HCT116 (cell line): ENCODE measurements at regions not wholly inside any gene's neighbourhood (a gene's known extent, or its start where the extent isn't known, plus 50 kb on each side); places are given as distances from the start of the nearest gene placed in this dataset.

Experiments
- CTCF ChIP-seq, 3 experiments: fragments of 200-600 bp in 1 of 3; sonication (generic) in 1 of 3; IDR thresholded peaks in 2 of 3; conservative IDR thresholded peaks in 1 of 3; 2 replicates each; pipeline ENCODE4 v1.5.1; 2012 to 2017; ENCODE audit warnings: low read depth in 2 of 3, low read length in 2 of 3, antibody characterized with exemption in 1 of 3, borderline replicate concordance in 1 of 3, control low read depth in 1 of 3, mild to moderate bottlenecking in 1 of 3, mixed read lengths in 1 of 3, mixed run types in 1 of 3, moderate library complexity in 1 of 3; ENCODE audit not compliant: insufficient read depth in 1 of 3
- EGR1 ChIP-seq: IDR thresholded peaks from 2 replicates; pipeline ENCODE4 v1.6.1; 2012; ENCODE audit warnings: low read depth
- EZH2 ChIP-seq: fragments of 200-600 bp; sonication (generic); IDR thresholded peaks from 2 replicates; pipeline ENCODE4 v1.6.1; 2017; ENCODE audit warnings: antibody characterized with exemption, mixed run types
- EZH2phosphoT487 ChIP-seq: fragments of 200-600 bp; IDR thresholded peaks from 2 replicates; pipeline ENCODE4 v1.6.1; 2018; ENCODE audit warnings: antibody characterized with exemption, borderline replicate concordance
- FOSL1 ChIP-seq: IDR thresholded peaks from 2 replicates; pipeline ENCODE4 v1.6.1; 2012; ENCODE audit warnings: low read depth
- MAX ChIP-seq: IDR thresholded peaks from 2 replicates; pipeline ENCODE4 v1.6.1; 2012
- POLR2A ChIP-seq: IDR thresholded peaks from 2 replicates; pipeline ENCODE4 v1.7.0; 2011; ENCODE audit warnings: borderline replicate concordance; ENCODE audit not compliant: insufficient read depth, insufficient read length; ENCODE audit errors: extremely low read depth
- POLR2AphosphoS5 ChIP-seq: IDR thresholded peaks from 2 replicates; pipeline ENCODE4 v1.6.1; 2011; ENCODE audit warnings: mild to moderate bottlenecking, low read depth, low read length, moderate library complexity
- REST ChIP-seq: IDR thresholded peaks from 2 replicates; pipeline ENCODE4 v1.6.1; 2012; ENCODE audit warnings: low read depth
- ZBTB33 ChIP-seq: IDR thresholded peaks from 2 replicates; pipeline ENCODE4 v1.6.1; 2011; ENCODE audit warnings: mild to moderate bottlenecking, low read length, moderate library complexity; ENCODE audit not compliant: insufficient replicate concordance; ENCODE audit errors: extremely low read depth
- ZNF274 ChIP-seq: fragments of 200-500 bp; sonication (Bioruptor generic); IDR thresholded peaks from 2 replicates; pipeline ENCODE4 v1.6.1; 2014; ENCODE audit warnings: mild to moderate bottlenecking, low read depth, low read length, inconsistent platforms

GRCh38 chr18:56291294-56291693 is 347.1 kb downstream of the TXNL1 start:
- no peak for TF ChIP-seq EGR1
- TF ChIP-seq ZNF274: no peak
- TF ChIP-seq MAX: no peak
- no peak for TF ChIP-seq POLR2A
- no peak for TF ChIP-seq EZH2phosphoT487
- TF ChIP-seq CTCF (IDR thresholded peaks at IDR 0.05 in 2 of 3, conservative IDR thresholded peaks at IDR 0.05 in 1 of 3; ENCODE audit: borderline replicate concordance in 1 of 3, insufficient read depth in 1 of 3, low read depth in 2 of 3, low read length in 2 of 3): no peak
- TF ChIP-seq POLR2AphosphoS5: no peak
- no peak for TF ChIP-seq ZBTB33
- no peak for TF ChIP-seq EZH2
- TF ChIP-seq FOSL1: no peak
- TF ChIP-seq REST: no peak
